ENCODE measurements at regions not wholly inside any gene's neighbourhood (a gene's known extent, or its start where the extent isn't known, plus 50 kb on each side); places are given as distances from the start of the nearest gene placed in this dataset.

DNA sequence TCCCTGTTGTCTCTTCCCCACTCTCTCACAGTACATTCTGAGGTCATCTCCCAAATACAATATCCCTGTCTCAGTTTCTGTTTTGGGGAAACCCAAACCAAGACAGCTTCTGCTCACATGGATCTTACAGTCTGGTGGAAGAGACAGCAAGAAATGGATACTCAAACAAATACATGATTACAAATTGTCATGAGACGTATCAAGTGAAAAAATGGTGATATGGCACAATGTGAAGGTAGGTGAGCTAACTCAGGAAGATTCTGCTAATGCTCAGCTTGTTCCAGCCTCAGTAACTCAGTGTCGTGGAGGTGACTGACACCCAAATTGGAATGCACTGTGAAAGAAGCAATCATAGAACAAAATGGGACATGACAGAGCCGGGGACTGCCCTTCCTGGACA is 68.3 kb downstream of the CHST1 start:
- no peak for DNase-seq

DNA sequence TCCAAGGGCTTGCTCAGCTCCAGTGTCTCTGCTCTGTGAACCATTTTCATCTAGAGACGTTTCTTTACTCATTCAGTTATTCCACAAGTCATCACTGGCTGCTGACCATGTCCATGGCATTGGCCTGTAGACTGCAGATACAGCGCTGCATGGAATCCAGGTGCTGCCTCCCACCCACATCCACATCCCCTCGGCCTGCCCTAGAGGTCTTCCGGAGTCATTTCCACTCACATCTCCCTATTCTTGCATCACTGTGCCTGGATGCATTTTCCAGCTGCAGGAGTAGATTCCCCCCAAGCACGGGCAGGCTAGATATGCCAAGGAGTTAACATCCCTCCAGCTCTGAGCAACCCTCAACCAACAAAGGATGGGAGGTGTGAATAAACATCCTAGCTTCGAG is 68.9 kb downstream of the CHST1 start:
- DNase-seq, result no peak

DNA sequence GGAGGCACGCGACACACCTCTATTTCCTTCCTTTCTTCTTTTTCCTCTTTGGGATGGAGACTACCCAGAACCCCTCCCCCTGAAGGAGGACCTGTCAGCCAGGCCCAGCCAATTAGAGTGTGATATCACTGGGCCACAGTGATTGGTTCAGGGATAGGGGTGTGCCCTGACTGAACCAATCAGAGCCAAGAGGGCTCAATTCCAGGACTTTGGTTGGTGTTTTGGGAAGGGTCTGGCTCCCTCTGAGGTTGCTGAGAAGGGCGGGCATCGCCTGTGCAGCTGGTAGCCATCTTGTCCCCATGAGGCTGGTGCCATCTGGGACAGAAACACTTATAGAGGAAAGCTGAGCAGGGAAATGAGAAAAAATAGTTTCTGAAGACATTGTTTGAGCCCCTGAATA is 71.4 kb downstream of the CHST1 start:
- no peak for DNase-seq

DNA sequence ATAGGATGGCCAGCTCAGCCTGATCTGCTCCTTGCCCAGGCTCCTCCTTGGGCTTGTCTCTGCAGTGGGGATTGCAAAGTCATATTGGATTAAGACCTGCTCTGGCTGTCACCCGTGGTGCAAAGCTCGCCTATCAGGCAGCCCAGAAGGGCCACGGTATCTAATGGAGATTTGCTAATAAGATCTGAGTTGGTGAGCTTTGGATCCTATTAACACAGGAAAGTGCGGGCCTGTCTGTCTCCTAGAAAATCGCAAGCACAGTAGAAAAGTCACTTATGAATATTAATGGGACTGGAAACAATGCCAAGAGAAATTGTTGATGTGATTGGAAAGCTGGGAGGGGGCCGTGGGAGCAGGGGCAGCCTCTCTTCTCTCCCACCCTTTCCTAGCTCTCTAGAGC is 72.8 kb downstream of the CHST1 start:
- DNase-seq, result no peak

DNA sequence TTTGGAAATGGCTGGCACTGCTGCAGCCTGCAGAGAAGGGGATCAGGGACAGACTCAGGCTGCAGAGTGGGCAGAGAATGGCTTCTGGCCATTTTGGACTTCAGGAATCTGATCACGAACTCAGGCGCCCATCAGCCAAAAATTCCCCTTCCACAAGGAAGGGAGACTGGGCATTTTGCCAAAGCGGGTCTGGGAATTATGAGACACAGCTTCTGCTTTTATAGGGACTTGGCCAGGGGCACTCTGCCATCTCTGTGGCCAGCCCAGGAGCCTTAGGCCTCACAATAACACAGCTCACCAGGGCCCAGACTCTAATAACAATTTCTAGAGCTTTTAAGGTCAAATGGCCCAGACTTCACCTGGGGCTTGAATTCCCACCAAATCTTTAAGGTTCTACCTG is 74.7 kb downstream of the CHST1 start:
- no peak for DNase-seq

DNA sequence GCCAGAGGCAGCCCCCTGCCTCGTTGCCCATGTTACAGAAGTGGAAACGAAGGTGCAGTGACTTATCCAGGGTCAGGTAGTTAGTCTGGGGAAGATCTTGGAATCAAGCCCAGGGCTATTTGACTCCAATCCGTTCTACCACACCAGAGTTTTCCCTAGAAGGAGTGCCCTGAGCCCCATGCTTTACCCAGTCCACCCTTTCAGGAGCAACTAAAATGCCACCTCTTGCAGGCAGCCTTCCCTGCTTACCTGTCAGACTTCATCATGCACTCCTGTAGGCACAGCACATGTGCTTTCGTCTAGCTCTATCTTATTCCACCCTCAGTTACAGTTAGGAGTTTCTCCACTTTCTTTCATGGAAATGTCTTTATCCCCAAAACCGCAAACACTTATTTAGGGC is 80.2 kb downstream of the CHST1 start:
- DNase-seq, result no peak

DNA sequence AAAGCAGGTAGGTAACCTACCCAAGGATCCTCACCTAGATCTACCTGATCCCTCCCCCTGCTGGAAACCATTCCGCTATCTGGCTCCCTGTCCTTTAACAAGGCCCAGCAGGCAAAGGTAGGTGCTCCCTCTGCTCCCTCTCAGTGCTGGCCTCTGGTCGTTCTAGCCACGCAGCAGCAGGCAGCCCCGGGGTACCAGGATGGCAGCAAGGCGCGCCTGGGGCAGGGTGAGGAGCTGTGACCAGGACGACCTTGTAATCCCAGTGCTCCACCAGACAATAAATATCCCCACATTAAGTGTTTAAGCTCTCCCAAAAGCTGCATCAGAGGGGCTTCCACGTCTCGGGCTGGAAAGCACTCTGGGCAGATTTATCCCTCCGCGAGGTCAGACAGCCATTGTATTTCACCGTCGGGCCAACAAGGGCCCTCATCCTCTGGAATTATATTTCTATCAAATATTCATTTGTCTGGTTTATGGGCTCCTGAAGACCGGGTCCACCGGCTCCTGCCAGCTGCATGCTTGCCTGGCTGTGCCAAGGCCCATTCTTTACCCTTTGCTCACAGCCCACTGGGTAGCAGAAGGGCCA is 81.3 kb downstream of the CHST1 start:
- DNase-seq, result no peak

DNA sequence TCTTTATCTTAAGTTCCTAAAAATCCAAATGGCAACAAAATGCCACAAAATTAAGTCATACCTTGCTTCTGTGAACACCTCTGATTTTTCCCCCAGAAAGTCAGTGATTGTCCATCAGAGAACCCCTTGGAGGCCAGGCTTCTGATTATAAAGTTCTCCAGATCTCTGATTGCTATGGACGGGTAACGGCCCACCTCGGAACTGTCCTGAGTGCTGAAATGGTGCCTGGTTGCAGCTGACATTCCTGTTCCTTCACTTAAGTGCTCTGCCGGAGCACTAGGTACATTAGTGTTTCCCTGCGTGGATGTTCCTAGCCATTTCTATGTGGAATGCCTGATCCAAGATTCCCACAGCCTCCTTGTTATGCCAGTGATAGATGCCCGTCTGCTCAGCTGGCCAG is 85.0 kb downstream of the CHST1 start:
- no peak for DNase-seq

DNA sequence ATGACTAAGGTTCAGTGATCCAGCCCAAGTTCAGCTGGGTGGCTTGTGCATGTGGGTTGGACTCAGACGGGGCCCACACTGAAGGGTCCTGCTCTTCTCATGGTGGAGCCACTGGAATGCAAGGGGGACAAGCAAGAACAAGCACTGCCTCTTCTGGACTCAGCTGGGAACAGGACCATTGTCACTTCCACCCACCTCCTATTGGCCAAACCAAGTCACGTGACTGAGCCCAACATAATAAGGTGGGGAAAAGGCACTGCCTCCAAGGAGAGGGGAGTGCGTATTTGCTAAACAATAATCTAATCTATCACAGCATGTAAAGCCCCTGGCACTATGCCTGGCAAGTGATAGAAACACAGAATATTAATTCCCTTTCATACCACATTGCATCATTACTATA is 87.1 kb downstream of the CHST1 start:
- DNase-seq, result no peak

DNA sequence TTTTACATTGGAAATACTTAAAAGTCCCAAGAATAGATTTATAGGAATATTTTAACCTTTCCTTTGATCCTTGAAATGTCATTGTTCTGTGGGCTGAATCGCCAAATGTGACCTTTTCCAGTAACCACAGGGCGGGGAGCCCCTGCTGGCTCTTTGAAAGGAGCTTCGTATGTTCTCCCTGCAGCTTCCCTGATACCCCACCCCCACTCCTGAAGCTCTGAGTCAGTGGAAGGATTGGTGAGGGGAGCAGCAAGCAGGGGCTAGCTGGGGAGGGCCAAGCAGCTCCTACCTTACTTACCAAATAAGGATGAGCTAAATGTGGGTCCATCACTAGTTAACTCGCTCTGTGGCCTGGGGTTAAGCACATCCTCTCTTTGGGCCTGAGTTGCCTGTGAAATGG is 87.7 kb downstream of the CHST1 start:
- DNase-seq, result no peak

DNA sequence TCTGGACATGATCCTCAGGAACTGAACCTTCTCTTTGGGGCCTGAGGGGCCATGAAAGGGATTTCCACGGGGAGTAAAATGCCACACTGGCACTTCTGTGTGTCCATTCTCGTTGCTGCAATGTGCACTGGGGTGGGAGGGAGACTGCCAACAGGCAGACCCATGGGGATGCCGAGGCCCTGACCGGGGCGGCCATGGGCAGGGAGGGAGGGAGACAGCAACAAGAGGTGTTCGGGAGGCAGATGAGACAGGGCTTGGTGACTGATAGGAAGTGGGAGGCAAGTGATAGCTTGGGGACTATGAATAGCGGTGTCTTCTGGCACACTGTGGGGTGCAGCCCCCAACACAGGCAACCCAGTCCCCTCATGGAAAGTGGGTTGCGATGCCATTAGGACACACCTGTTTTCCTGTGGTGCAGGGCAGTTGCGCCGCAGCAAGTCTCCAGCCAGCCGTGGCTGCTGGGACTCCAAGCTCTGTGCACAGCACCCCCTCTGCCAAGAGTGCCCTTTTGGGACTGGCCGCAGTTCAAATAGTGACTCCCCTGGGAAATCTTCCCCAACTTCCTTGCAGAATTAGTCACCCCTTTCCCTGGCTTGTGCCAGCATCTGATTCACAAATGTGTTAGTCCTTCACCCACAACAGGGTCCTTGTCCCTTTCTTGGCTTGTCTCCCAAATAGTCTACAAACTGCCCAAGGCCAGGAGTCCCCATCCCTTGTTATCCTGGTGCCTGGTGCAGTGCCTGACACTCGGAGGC is 88.8 kb downstream of the CHST1 start:
- DNase-seq, result no peak

DNA sequence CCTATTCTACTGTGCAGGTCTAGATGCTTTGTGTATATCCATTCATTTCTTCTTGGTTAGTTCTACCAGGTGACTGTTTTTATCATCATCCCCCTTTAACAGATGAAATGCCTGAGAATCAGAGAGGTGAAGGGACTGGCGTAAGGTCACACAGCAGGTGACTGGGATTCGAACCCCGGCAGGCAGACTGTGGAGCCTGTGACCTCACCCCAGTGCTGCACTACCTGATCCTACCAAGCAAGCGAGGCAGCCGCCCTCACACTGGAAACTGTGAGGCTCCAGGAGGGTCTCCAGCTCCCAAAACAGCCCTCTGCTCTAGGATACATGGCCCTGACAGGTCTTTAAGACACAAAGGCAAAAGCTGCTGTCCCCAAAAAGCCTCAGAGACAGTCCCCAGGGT is 91.7 kb downstream of the CHST1 start:
- no peak for DNase-seq

DNA sequence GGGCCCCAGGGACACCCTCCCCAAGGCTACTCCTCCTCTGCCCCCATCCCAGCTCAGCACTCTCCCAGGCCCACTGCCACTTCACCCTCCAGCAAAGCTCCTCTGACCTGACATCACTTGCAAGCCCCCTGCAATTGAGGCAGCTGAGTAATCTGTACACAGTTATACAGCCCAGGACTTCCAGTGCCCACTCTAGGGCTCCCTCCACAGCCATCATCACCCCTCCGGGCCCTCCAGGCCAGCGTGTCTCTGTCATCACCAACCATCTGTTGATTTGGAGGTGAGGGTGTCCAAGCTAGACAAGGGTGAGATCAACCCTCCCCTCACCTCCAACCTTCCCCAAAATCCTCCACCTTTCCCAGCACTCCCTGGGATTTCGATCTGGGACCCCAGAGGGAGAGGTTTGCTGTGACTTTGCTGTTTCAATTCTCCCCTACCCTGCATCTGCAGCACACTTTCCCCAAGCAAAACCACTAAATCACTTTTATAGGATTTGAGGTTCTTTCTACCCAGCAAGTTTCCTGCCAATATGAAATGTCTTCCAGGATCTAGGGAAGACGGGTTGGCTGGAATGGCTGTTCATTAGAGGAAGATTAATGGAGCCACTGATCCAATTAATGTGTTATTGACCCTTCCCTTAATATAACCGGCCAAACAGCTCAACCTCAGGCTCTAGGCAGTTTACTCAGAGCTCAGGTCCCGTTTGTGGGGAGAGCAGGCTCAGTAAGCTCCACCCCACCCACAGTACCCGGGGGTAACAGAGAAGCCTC is 92.9 kb downstream of the CHST1 start:
- no peak for DNase-seq

DNA sequence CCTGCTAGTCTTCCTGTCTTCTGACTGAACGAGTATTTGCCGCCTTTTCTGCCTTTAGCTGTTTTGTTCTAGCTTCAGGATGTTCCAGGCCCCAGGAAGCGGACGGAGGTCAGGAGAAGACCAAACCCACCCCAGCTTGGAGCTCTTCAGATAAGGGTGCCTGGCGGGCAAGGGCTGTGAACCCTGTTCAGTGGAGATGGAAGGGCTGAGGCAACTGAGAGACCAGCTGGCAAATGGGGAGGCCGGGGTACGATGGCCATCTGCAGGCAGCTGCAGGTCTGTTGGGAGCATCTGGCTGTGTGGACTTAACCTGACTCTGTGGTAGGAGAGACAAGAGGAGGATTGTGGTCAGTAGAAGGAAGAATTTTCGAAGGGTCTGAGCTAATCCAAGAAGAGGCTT is 95.6 kb downstream of the CHST1 start:
- no peak for DNase-seq

DNA sequence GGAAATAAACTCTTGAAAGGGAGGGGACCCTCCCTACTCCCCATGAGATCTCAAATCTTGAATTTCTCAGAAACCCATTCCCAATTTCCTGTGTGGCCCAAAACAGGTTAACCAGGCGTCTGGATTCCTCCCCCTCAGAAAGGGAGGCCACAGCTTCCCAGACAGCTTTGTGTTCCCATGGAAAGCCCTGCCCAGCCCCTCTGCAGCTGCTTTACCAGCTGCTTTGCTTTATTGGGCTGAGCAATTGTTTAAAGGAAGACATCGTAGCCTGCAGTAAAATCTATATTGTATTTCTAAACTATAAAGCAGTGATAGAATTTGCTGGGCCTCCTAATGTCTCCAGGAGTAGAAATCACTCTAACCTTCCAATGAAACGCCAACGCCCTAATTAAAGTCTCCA is 97.4 kb downstream of the CHST1 start:
- no peak for DNase-seq

DNA sequence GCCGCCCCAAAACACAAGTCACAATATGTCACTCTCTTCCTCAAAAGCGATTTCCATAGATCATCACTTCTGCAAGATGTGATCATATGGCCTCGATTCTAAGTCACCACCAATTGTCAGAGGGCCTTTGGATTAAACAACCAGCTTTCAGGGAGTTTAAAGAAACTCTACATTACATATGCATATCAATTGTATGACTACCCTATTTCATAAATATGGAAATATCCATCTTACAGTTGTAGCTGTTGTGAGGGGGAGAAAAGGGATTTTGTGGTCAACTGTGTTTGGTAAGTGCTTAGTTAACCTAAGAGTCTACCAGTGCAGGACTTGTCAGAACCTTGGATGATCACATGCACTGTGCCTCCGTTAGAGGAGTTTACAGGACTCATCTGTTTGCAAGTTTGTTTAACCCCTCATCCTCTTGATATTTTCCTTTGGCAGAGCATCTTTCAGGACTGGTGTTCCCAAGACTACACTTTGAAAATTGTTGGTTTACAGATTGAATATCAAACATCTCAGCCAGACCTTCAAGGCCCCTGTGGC is 99.9 kb downstream of the CHST1 start:
- DNase-seq, result no peak

DNA sequence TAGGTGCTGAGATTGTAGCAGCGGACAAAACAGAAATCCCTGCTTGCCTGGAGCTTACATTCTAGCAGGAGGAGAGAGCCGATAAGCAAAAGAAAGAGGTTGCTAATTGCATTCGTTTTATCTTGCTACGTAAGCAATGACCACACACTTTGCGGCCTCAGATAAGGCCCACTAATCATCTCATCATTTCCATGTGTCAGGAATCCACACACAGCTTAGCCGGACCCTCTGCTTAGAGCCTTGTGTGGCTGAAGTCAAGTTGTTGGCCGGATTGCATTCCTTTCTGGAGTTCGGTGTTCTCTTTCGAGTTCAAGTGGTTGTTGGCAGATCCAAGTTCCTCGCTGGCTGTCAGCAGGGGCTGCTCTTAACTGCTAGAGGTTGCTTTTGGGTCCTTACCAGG is 101.6 kb downstream of the CHST1 start:
- no peak for DNase-seq

DNA sequence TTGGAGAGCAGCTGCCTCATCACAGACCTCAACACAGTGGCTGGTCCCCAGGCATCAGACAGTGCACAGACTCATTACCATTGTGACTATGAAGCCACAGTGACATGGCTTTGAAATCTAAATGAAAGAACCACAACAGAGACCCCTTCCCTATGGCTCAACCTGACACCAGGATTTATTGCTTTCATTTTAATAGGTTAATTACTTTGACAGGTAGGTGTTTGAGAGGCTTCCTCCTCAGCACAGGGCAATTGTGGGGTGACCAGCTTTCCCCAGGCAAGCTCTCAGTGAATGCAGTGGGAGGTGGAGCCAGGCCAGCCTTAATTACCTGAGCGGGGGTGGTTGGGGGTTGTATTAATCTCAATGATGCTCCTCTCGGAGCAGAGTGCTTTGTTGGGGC is 102.3 kb downstream of the CHST1 start:
- DNase-seq, result no peak

DNA sequence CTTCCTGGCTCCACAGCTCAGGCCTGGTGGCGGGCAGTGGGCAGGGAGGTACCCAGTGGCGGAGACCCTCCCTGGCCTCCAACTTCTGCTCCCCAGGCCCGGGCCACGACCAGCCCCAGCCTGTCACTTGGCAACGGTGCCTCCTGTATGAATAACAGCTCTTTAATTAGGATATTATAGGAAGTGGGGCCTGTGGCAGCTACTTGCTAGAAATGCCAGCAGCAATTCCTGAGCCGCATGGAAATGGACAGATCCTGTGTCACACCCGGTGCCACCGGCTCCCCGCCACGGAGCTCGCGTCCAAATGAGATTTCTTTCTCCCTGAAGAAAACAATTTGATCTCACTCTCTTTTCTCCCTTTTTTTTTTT is 104.5 kb downstream of the CHST1 start:
- no peak for DNase-seq

DNA sequence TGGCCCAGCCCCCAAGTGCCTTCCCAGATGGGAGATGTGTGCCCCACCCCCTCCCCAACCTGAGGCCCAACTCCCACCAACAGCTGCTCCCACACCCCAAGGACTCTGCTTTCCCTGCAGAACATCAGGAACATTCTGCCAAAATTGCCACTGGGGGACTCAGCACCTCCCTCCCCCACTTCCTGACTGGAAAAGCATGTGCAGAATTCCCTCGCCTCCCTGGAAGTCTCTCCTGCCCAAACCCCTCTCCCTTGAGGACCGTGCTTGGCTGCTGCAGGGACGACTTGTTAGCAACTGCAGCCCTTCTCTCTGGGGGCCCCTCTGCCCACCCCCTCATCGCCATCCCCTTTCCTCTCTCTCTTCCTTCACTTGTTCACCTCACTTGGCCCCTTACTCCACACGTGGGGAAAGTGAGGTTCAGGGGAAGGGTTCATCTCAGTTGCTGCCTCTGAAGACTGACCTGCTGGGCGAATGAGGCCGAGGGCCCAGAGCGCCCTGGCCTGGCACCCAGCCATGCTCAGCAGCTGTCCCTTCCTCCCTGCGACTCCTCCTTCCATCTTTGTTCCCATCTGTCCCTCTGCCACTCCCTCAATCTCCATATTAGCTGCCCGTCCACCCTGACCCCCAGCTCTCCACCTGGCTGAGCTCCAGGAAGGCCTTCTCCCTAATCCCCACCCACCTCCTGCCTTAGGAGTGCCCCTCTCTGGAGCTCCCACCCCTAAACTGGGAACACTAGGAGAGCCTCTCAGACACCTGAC is 105.1 kb downstream of the CHST1 start:
- DNase-seq, result no peak

DNA sequence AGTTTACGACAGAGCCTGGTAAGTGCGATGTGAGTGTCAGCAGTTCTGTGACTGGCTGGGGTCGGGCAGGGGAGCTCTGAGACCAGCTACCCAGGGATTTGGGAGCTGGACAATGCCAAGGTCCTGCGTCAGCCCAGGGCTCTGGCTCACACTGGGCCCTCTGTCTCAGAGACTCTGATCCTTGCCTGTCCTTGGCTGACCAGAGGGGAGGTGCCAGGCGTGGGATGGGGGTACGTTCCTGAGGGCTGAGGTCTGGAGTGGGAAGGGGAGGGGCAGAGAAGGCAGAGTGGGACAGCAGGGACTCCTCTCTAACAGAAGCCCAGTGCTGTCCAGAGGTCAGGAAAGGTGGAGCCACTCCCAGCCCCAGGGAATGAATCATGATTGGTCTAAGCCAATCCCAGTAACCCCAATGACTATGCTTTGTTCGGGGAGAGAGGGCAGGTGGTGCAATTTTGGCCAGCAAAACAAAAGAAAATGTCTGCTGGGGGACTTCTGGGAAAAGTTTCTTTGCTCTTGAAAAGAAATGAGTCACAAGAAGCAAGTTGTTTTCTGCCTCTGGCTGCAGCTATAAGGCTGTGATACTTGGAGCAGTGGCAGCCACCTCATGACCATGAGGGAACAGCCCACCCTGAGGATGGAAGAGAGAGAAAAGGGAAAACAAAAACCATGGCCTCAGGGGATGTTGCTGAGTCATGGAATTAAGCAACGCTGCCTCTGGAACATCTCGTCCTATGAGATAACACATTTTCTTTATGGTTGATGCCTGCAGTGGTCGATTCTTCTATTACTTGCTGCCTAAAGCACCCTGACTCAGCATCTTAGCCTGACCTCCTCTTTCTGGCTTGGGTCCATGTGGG is 108.3 kb downstream of the CHST1 start:
- no peak for DNase-seq

DNA sequence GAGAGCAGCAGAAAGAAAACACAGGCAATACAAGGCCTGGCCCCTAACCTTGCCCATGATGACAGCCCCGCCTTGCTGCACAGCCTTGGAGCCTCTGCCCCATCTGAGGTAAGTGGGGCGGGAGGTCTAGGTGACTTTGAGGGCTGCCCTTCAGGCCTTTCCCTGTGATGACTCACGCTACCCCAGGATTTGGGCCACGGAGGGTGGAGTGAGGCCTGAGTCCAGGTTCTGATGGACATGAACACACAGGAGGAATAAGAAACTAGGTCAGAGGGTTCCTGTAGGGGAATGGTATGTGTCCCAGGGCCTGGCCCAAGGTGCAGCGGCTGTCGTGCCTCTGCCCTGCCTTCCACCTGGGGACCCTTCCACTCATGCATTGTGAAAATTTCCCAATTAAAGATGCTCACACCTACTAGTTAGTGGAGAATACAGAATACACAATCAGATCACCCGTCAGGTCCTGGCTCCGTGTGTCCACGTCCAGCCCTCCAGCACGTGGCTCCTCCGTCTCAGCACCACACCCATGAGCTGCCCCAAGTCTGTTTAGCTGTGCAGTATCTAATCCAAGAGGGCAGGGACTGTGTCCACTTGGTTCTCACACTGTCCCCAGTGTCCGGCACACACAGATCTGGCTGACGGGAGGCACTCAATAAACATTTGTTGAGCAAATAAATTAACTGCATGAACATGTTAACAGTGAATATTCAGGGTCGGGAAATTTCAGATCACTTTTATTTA is 111.0 kb downstream of the CHST1 start:
- DNase-seq, result no peak

All from NCI-H187 (cell line).